ENCODE measurements at regions not wholly inside any gene's neighbourhood (a gene's known extent, or its start where the extent isn't known, plus 50 kb on each side); places are given as distances from the start of the nearest gene placed in this dataset.

GRCh38 chr2:160664603-160665140 is 171.1 kb upstream of the RBMS1 start:
- TF ChIP-seq, protein P1, sequence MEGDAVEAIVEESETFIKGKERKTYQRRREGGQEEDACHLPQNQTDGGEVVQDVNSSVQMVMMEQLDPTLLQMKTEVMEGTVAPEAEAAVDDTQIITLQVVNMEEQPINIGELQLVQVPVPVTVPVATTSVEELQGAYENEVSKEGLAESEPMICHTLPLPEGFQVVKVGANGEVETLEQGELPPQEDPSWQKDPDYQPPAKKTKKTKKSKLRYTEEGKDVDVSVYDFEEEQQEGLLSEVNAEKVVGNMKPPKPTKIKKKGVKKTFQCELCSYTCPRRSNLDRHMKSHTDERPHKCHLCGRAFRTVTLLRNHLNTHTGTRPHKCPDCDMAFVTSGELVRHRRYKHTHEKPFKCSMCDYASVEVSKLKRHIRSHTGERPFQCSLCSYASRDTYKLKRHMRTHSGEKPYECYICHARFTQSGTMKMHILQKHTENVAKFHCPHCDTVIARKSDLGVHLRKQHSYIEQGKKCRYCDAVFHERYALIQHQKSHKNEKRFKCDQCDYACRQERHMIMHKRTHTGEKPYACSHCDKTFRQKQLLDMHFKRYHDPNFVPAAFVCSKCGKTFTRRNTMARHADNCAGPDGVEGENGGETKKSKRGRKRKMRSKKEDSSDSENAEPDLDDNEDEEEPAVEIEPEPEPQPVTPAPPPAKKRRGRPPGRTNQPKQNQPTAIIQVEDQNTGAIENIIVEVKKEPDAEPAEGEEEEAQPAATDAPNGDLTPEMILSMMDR (optimal IDR thresholded peaks at IDR 0.05 in 1 of 3, IDR thresholded peaks at IDR 0.05 in 1 of 3, conservative IDR thresholded peaks at IDR 0.05 in 1 of 3; ENCODE audit: extremely low read depth in 1 of 3, insufficient read depth in 2 of 3, low read length in 3 of 3), result no peak
- TF ChIP-seq EZH2 (IDR thresholded peaks at IDR 0.05; ENCODE audit: low read length), result no peak

Measured in keratinocyte (primary cell).